ENCODE measurements at regions not wholly inside any gene's neighbourhood (a gene's known extent, or its start where the extent isn't known, plus 50 kb on each side); places are given as distances from the start of the nearest gene placed in this dataset.
"Not testable (repeated sequence)": the region's sequence is repeated elsewhere in the genome, so short reads cannot be mapped to it uniquely, and the experiment has no call there.

DNA sequence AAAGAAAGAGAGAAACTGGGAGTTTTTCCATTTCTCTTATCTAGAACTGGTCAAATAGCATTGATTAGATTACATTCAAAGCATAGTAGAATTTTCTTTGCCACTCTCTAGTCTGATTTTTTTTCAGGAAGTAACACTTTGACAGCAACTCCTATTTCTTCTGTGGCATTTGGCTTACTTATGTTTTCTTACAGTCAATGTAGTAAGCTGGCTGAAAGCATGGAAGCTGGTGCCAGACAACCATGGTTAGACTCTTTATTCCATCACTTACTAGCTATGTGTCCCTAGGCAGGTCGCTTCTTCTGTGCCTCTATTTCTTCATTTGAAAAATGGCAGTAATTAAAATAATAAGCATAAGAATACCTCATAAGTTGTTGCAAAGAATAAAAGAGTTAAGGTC lies 54.2 kb upstream of the OPRM1 start:
- Mint-ChIP-seq H3K4me3 (ENCODE audit: unreplicated experiment) (no peak overlapping the region), H3K36me3 (ENCODE audit: unreplicated experiment) (no peaks in the 10 kb centered on the region), H3K27ac (ENCODE audit: unreplicated experiment) (no peak overlapping the region), H3K4me1 (ENCODE audit: low read depth, unreplicated experiment) (peaks cover 3% of the 10 kb centered on the region), H3K27me3 (ENCODE audit: unreplicated experiment) (no peaks in the 10 kb centered on the region), H3K9me3 (ENCODE audit: unreplicated experiment) (no peaks in the 10 kb centered on the region)
- TF ChIP-seq CTCF (IDR thresholded peaks at IDR 0.05; ENCODE audit: partially characterized antibody, unreplicated experiment), result no peak
- DNase-seq, result no peak

DNA sequence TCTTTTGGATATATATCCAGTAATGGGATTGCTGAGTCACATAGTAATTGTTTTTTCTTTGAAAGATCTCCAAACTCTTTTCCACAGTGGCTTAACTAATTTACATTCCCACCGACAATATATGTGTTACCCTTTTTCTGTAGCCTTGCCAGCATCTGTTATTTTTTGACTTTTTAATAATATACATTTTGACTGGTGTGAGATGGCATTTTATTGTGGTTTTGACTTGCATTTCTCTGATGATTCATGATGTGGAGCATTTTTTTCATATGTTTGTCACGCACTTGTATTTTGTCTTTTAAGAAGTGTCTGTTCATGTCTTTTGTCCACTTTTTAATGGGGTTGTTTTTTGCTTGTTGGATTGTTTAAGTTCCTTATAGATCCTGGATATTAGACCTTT lies 58.9 kb upstream of the OPRM1 start:
- DNase-seq, result no peak
- Mint-ChIP-seq H3K4me3 (ENCODE audit: unreplicated experiment) (no peak overlapping the region), H3K27ac (ENCODE audit: unreplicated experiment) (no peak overlapping the region), H3K27me3 (ENCODE audit: unreplicated experiment) (peaks cover 1% of the 10 kb centered on the region), H3K36me3 (ENCODE audit: unreplicated experiment) (no peaks in the 10 kb centered on the region), H3K4me1 (ENCODE audit: low read depth, unreplicated experiment) (no peaks in the 10 kb centered on the region), H3K9me3 (ENCODE audit: unreplicated experiment) (no peaks in the 10 kb centered on the region)
- no peak for TF ChIP-seq CTCF (IDR thresholded peaks at IDR 0.05; ENCODE audit: partially characterized antibody, unreplicated experiment)

- not testable (repeated sequence) for H3K4me1 Mint-ChIP-seq (ENCODE audit: low read depth, unreplicated experiment); H3K36me3 Mint-ChIP-seq (ENCODE audit: unreplicated experiment); DNase-seq; H3K27ac Mint-ChIP-seq (ENCODE audit: unreplicated experiment); H3K27me3 Mint-ChIP-seq (ENCODE audit: unreplicated experiment); H3K9me3 Mint-ChIP-seq (ENCODE audit: unreplicated experiment); H3K4me3 Mint-ChIP-seq (ENCODE audit: unreplicated experiment)
These were observed 60.0 kb upstream of the OPRM1 start for GRCh38 chr6:153978911-153979548.

GRCh38 chr6:153976921-153977693 lies 61.9 kb upstream of the OPRM1 start:
- DNase-seq, result no peak
- Mint-ChIP-seq H3K4me1 (ENCODE audit: low read depth, unreplicated experiment) (no peaks in the 10 kb centered on the region), H3K27ac (ENCODE audit: unreplicated experiment) (no peak overlapping the region), H3K36me3 (ENCODE audit: unreplicated experiment) (no peaks in the 10 kb centered on the region), H3K4me3 (ENCODE audit: unreplicated experiment) (no peak overlapping the region), H3K9me3 (ENCODE audit: unreplicated experiment) (no peaks in the 10 kb centered on the region), H3K27me3 (ENCODE audit: unreplicated experiment) (peaks cover 1% of the 10 kb centered on the region)
- no peak for TF ChIP-seq CTCF (IDR thresholded peaks at IDR 0.05; ENCODE audit: partially characterized antibody, unreplicated experiment)

DNA sequence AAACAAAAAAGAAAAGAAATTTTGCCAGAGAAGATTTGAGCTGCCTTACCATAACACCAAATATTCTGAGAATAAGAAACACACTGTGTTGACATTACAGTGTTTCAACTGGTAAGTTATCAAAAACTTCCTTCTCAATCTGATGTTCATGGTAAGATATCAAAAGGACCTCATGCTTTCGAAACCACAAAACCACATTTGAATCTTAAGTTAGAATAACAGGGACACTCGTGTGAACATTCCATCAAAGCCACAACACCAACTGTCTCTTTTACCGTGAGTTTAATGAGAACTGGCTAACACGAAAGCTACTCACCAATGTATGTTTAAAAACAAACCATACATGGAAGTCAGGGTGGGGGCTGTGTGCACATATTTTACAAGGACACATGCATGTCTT lies 73.0 kb upstream of the OPRM1 start:
- Mint-ChIP-seq H3K9me3 (ENCODE audit: unreplicated experiment) (no peaks in the 10 kb centered on the region), H3K4me1 (ENCODE audit: low read depth, unreplicated experiment) (no peaks in the 10 kb centered on the region), H3K36me3 (ENCODE audit: unreplicated experiment) (no peaks in the 10 kb centered on the region), H3K27ac (ENCODE audit: unreplicated experiment) (no peak overlapping the region), H3K4me3 (ENCODE audit: unreplicated experiment) (no peak overlapping the region), H3K27me3 (ENCODE audit: unreplicated experiment) (no peaks in the 10 kb centered on the region)
- no peak for TF ChIP-seq CTCF (IDR thresholded peaks at IDR 0.05; ENCODE audit: partially characterized antibody, unreplicated experiment)
- DNase-seq, result no peak
